ENCODE measurements at regions not wholly inside any gene's neighbourhood (a gene's known extent, or its start where the extent isn't known, plus 50 kb on each side); places are given as distances from the start of the nearest gene placed in this dataset.

GRCh38 chr12:60225216-60226000 lies 629.6 kb downstream of the SLC16A7 start:
- no peaks in the 10 kb centered on the region for H3K4me1 ChIP-seq (ENCODE audit: insufficient read depth)
- H3K4me2 ChIP-seq, result no peak overlapping the region
- no peak overlapping the region for H3K4me3 ChIP-seq
- no peak for TF ChIP-seq CTCF (IDR thresholded peaks at IDR 0.05; ENCODE audit: poor library complexity)
- no peak for TF ChIP-seq EZH2 (IDR thresholded peaks at IDR 0.05; ENCODE audit: borderline replicate concordance)
- no peak for TF ChIP-seq EZH2phosphoT487 (IDR thresholded peaks at IDR 0.05; ENCODE audit: low read depth, severe bottlenecking, unreplicated experiment)
- no peaks in the 10 kb centered on the region for H3K79me2 ChIP-seq
- no peaks in the 10 kb centered on the region for H3K9me3 ChIP-seq (ENCODE audit: low read depth)
- no peaks in the 10 kb centered on the region for H3K27me3 ChIP-seq
- no peak for DNase-seq (ENCODE audit: low spot score)
- 83% methylated on average over 11 of the region's 11 CpGs for WGBS (ENCODE audit: low lambda C conversion rate, missing lambda C conversion rate)
- no peaks in the 10 kb centered on the region for H3K36me3 ChIP-seq (replicated peaks; ENCODE audit: insufficient read depth, low read depth)
- H2AFZ ChIP-seq, result no peak overlapping the region
- H3K27ac ChIP-seq, result no peak overlapping the region
- no peaks in the 10 kb centered on the region for H3K9me2 ChIP-seq (replicated peaks; ENCODE audit: insufficient read depth)
- H4K20me1 ChIP-seq (ENCODE audit: insufficient read depth, poor library complexity, severe bottlenecking), result no peaks in the 10 kb centered on the region

- no peak overlapping the region for H2AFZ ChIP-seq
- H3K9me2 ChIP-seq (replicated peaks; ENCODE audit: insufficient read depth), result no peaks in the 10 kb centered on the region
- no peaks in the 10 kb centered on the region for H3K79me2 ChIP-seq
- WGBS (ENCODE audit: low lambda C conversion rate, missing lambda C conversion rate), result 90% methylated on average over 2 of the region's 2 CpGs
- no peaks in the 10 kb centered on the region for H3K27me3 ChIP-seq
- no peaks in the 10 kb centered on the region for H3K36me3 ChIP-seq (replicated peaks; ENCODE audit: insufficient read depth, low read depth)
- no peaks in the 10 kb centered on the region for H4K20me1 ChIP-seq (ENCODE audit: insufficient read depth, poor library complexity, severe bottlenecking)
- no peak overlapping the region for H3K27ac ChIP-seq
- no peaks in the 10 kb centered on the region for H3K9me3 ChIP-seq (ENCODE audit: low read depth)
- no peaks in the 10 kb centered on the region for H3K4me1 ChIP-seq (ENCODE audit: insufficient read depth)
- no peak for TF ChIP-seq EZH2 (IDR thresholded peaks at IDR 0.05; ENCODE audit: borderline replicate concordance)
- TF ChIP-seq EZH2phosphoT487 (IDR thresholded peaks at IDR 0.05; ENCODE audit: low read depth, severe bottlenecking, unreplicated experiment), result no peak
- no peak for TF ChIP-seq CTCF (IDR thresholded peaks at IDR 0.05; ENCODE audit: poor library complexity)
- no peak overlapping the region for H3K4me2 ChIP-seq
- H3K4me3 ChIP-seq, result no peak overlapping the region
- DNase-seq (ENCODE audit: low spot score), result no peak
Observed at GRCh38 chr12:60227916-60228315, 632.1 kb downstream of the SLC16A7 start.

- no peaks in the 10 kb centered on the region for H3K79me2 ChIP-seq
- no peaks in the 10 kb centered on the region for H3K9me3 ChIP-seq (ENCODE audit: low read depth)
- H3K4me3 ChIP-seq, result no peak overlapping the region
- WGBS (ENCODE audit: low lambda C conversion rate, missing lambda C conversion rate), result 89% methylated on average over 4 of the region's 4 CpGs
- no peak for DNase-seq (ENCODE audit: low spot score)
- no peak overlapping the region for H3K27ac ChIP-seq
- TF ChIP-seq CTCF (IDR thresholded peaks at IDR 0.05; ENCODE audit: poor library complexity), result no peak
- H3K9me2 ChIP-seq (replicated peaks; ENCODE audit: insufficient read depth), result no peaks in the 10 kb centered on the region
- no peak overlapping the region for H2AFZ ChIP-seq
- H3K4me2 ChIP-seq, result no peak overlapping the region
- H3K27me3 ChIP-seq, result no peaks in the 10 kb centered on the region
- H3K36me3 ChIP-seq (replicated peaks; ENCODE audit: insufficient read depth, low read depth), result no peaks in the 10 kb centered on the region
- no peaks in the 10 kb centered on the region for H4K20me1 ChIP-seq (ENCODE audit: insufficient read depth, poor library complexity, severe bottlenecking)
- H3K4me1 ChIP-seq (ENCODE audit: insufficient read depth), result no peaks in the 10 kb centered on the region
Observed at GRCh38 chr12:60230056-60230455, 634.2 kb downstream of the SLC16A7 start.

Data from hepatocyte (in vitro differentiated cells).